ENCODE measurements at regions not wholly inside any gene's neighbourhood (a gene's known extent, or its start where the extent isn't known, plus 50 kb on each side); places are given as distances from the start of the nearest gene placed in this dataset.

DNA sequence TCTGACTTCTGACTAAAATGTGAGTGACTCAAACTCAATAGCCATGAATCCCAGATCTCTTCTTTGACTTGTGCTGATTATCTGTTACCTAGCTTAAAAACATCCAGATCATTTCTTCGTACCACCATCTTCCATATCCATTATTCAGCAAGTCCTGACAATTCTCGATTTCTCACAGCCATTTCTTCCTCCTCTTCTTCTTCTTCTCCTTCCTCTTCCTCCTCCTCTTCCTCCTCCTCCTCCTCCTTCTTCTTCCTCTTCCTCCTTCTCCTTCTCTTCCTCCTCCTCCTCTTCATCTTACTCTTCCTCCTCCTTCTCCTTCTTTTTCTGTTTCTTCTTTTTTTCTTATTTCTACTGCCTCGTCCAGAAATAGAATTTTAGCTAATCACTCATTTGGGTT lies 77.0 kb upstream of the MAP1B start:
- TF ChIP-seq CTCF (IDR thresholded peaks at IDR 0.05 in 8 of 11, conservative IDR thresholded peaks at IDR 0.05 in 3 of 11) (no peak), POLR2AphosphoS5 (IDR thresholded peaks at IDR 0.05) (no peak)

Measured in spleen (tissue), 7 donors.